K562 (cell line): ENCODE measurements at regions not wholly inside any gene's neighbourhood (a gene's known extent, or its start where the extent isn't known, plus 50 kb on each side); places are given as distances from the start of the nearest gene placed in this dataset.

ENCODE experiments used
- CBX1 ChIP-seq: sonication (generic); IDR thresholded peaks from 2 replicates; pipeline ENCODE4 v1.6.1; 2016; ENCODE audit warnings: antibody characterized with exemption, low read depth, mild to moderate bottlenecking
- EP400 ChIP-seq: fragments of 450-650 bp; IDR thresholded peaks from 2 replicates; pipeline ENCODE4 v1.6.1; 2017; ENCODE audit warnings: antibody characterized with exemption, mild to moderate bottlenecking, moderate library complexity
- MTA1 ChIP-seq: fragments of 450-650 bp; IDR thresholded peaks from 2 replicates; pipeline ENCODE4 v1.6.1; 2017; ENCODE audit warnings: borderline replicate concordance
- NCOR1 ChIP-seq: fragments of 450-650 bp; IDR thresholded peaks from 2 replicates; pipeline ENCODE4 v1.6.1; 2016; ENCODE audit warnings: mild to moderate bottlenecking, moderate library complexity
- NFE2 ChIP-seq: IDR thresholded peaks from 2 replicates; pipeline ENCODE4 v1.6.1; 2014; ENCODE audit warnings: antibody characterized with exemption, low read depth
- SRSF3 ChIP-seq: fragments of 200-400 bp; formaldehyde crosslinking; IDR thresholded peaks from 2 replicates; pipeline ENCODE4 v1.6.1; 2016; ENCODE audit warnings: mild to moderate bottlenecking, low read length, moderate library complexity; ENCODE audit not compliant: insufficient read depth
- TF ChIP-seq, protein P1 (sequence below): fragments of 450-650 bp; IDR thresholded peaks from 2 replicates; pipeline ENCODE4 v1.6.1; 2016; ENCODE audit warnings: low read depth
- TF ChIP-seq, protein P2 (sequence below): fragments of 450-650 bp; IDR thresholded peaks from 2 replicates; pipeline ENCODE4 v1.6.1; 2017; ENCODE audit warnings: mild to moderate bottlenecking, moderate library complexity
- TF ChIP-seq, protein P3 (sequence below), 2 experiments: fragments of 450-650 bp; conservative IDR thresholded peaks; 2 replicates each; pipeline ENCODE4 v1.6.1; 2017; ENCODE audit warnings: mild to moderate bottlenecking in 2 of 2, moderate library complexity in 2 of 2
- TF ChIP-seq, protein P4 (sequence below), 2 experiments: fragments of 450-650 bp; IDR thresholded peaks; 2 replicates each; pipeline ENCODE4 v1.6.1; 2018; ENCODE audit warnings: mild to moderate bottlenecking in 2 of 2, low read depth in 1 of 2; ENCODE audit not compliant: partially characterized antibody in 2 of 2

DNA sequence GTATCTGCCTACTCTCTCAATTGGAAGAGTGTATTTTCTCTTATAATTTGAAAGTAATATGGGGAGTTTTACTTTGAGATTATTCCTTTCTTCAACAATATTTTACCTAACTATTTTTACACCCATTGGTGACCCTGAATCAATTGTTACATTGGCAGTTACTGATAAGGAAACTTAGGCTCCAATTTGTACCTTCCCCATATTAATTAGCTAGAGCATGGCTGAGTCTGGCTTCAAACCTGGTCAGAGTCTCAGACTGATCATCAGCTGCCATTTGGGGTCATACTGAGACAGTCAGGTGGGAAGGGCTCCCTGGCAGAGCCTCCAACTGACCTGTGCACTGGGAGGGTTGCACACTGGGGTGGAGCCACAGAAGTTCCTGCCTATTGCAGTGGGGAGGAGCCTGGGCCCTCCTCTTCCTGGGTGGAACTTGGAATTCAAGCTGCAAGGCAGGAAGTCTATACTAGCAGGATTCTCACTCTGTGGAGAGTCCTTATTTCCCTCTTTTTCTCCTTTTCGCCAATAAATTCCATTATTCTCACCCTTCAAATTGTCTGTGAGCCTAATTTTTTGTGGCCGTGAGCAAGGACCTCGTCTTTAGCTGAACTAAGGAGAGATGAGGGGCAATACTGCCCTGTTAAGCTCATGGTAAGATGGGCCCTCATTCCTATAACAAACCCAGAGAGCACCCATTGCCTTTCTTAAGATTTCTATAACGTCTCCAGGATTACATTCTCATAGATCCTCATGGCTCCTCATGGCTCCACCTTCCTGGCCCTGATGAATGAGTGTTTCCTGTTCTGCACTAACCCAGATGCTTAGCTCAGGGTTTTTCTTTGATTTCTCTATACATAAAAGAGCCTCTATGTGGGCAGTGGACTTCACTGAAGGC is 285.1 kb downstream of the ADGB start (continued):
- TF ChIP-seq, protein P1, sequence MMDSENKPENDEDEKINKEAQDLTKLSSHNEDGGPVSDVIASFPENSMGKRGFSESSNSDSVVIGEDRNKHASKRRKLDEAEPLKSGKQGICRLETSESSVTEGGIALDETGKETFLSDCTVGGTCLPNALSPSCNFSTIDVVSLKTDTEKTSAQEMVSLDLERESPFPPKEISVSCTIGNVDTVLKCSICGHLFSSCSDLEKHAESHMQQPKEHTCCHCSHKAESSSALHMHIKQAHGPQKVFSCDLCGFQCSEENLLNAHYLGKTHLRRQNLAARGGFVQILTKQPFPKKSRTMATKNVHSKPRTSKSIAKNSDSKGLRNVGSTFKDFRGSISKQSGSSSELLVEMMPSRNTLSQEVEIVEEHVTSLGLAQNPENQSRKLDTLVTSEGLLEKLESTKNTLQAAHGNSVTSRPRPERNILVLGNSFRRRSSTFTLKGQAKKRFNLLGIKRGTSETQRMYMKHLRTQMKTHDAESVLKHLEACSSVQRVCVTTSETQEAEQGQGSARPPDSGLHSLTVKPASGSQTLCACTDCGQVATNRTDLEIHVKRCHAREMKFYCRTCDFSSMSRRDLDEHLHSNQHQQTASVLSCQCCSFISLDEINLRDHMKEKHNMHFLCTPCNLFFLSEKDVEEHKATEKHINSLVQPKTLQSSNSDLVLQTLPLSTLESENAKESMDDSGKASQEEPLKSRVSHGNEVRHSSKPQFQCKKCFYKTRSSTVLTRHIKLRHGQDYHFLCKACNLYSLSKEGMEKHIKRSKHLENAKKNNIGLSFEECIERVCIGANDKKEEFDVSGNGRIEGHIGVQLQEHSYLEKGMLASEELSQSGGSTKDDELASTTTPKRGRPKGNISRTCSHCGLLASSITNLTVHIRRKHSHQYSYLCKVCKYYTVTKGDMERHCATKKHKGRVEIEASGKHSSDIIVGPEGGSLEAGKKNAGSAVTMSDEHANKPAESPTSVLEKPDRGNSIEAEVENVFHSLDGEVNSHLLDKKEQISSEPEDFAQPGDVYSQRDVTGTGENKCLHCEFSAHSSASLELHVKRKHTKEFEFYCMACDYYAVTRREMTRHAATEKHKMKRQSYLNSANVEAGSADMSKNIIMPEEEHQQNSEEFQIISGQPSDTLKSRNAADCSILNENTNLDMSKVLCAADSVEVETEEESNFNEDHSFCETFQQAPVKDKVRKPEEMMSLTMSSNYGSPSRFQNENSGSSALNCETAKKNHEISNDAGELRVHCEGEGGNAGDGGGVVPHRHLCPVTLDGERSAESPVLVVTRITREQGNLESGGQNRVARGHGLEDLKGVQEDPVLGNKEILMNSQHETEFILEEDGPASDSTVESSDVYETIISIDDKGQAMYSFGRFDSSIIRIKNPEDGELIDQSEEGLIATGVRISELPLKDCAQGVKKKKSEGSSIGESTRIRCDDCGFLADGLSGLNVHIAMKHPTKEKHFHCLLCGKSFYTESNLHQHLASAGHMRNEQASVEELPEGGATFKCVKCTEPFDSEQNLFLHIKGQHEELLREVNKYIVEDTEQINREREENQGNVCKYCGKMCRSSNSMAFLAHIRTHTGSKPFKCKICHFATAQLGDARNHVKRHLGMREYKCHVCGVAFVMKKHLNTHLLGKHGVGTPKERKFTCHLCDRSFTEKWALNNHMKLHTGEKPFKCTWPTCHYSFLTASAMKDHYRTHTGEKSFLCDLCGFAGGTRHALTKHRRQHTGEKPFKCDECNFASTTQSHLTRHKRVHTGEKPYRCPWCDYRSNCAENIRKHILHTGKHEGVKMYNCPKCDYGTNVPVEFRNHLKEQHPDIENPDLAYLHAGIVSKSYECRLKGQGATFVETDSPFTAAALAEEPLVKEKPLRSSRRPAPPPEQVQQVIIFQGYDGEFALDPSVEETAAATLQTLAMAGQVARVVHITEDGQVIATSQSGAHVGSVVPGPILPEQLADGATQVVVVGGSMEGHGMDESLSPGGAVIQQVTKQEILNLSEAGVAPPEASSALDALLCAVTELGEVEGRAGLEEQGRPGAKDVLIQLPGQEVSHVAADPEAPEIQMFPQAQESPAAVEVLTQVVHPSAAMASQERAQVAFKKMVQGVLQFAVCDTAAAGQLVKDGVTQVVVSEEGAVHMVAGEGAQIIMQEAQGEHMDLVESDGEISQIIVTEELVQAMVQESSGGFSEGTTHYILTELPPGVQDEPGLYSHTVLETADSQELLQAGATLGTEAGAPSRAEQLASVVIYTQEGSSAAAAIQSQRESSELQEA = no peak
- TF ChIP-seq NFE2 (no peak), MTA1 (0 out of 2 replicates have a peak, but pooled peaks have one; percentile 59), CBX1 (peak; percentile 76; the same call in 1 of the 2 replicates), SRSF3 (no peak), NCOR1 (no peak; the same call in 1 of the 2 replicates), EP400 (peak; percentile 35; the same call in 1 of the 2 replicates)
- TF ChIP-seq, protein P2, sequence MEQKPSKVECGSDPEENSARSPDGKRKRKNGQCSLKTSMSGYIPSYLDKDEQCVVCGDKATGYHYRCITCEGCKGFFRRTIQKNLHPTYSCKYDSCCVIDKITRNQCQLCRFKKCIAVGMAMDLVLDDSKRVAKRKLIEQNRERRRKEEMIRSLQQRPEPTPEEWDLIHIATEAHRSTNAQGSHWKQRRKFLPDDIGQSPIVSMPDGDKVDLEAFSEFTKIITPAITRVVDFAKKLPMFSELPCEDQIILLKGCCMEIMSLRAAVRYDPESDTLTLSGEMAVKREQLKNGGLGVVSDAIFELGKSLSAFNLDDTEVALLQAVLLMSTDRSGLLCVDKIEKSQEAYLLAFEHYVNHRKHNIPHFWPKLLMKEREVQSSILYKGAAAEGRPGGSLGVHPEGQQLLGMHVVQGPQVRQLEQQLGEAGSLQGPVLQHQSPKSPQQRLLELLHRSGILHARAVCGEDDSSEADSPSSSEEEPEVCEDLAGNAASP = no peak
- TF ChIP-seq, protein P3, sequence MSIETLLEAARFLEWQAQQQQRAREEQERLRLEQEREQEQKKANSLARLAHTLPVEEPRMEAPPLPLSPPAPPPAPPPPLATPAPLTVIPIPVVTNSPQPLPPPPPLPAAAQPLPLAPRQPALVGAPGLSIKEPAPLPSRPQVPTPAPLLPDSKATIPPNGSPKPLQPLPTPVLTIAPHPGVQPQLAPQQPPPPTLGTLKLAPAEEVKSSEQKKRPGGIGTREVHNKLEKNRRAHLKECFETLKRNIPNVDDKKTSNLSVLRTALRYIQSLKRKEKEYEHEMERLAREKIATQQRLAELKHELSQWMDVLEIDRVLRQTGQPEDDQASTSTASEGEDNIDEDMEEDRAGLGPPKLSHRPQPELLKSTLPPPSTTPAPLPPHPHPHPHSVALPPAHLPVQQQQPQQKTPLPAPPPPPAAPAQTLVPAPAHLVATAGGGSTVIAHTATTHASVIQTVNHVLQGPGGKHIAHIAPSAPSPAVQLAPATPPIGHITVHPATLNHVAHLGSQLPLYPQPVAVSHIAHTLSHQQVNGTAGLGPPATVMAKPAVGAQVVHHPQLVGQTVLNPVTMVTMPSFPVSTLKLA (conservative IDR thresholded peaks at IDR 0.05) = peak in 1 of 2 experiments; percentile 25; a peak in 3 of 4 replicates
- TF ChIP-seq, protein P4, sequence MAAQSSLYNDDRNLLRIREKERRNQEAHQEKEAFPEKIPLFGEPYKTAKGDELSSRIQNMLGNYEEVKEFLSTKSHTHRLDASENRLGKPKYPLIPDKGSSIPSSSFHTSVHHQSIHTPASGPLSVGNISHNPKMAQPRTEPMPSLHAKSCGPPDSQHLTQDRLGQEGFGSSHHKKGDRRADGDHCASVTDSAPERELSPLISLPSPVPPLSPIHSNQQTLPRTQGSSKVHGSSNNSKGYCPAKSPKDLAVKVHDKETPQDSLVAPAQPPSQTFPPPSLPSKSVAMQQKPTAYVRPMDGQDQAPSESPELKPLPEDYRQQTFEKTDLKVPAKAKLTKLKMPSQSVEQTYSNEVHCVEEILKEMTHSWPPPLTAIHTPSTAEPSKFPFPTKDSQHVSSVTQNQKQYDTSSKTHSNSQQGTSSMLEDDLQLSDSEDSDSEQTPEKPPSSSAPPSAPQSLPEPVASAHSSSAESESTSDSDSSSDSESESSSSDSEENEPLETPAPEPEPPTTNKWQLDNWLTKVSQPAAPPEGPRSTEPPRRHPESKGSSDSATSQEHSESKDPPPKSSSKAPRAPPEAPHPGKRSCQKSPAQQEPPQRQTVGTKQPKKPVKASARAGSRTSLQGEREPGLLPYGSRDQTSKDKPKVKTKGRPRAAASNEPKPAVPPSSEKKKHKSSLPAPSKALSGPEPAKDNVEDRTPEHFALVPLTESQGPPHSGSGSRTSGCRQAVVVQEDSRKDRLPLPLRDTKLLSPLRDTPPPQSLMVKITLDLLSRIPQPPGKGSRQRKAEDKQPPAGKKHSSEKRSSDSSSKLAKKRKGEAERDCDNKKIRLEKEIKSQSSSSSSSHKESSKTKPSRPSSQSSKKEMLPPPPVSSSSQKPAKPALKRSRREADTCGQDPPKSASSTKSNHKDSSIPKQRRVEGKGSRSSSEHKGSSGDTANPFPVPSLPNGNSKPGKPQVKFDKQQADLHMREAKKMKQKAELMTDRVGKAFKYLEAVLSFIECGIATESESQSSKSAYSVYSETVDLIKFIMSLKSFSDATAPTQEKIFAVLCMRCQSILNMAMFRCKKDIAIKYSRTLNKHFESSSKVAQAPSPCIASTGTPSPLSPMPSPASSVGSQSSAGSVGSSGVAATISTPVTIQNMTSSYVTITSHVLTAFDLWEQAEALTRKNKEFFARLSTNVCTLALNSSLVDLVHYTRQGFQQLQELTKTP (IDR thresholded peaks at IDR 0.05; ENCODE audit: low read depth in 1 of 2, partially characterized antibody in 2 of 2) = peak; percentile 80 to 92
